B cell (primary cell): ENCODE measurements at regions not wholly inside any gene's neighbourhood (a gene's known extent, or its start where the extent isn't known, plus 50 kb on each side); places are given as distances from the start of the nearest gene placed in this dataset.
A peak's percentile ranks its signal among the peaks of the same experiment; 100 is the strongest.

Experiments used
- ATAC-seq: fragments of 200-7000 bp; cut with Tn5 transposase; one replicate; pipeline ENCODE4 v1.10.0; 2021; ENCODE audit warnings: low read depth, mild to moderate bottlenecking, moderate number of reproducible peaks, moderate library complexity
- CTCF ChIA-PET: fragments of 350-600 bp; sonication (Branson Sonifier 250); formaldehyde crosslinking; loops from one replicate; lab custom pipeline; 2021; ENCODE audit warnings: antibody characterized with exemption, inconsistent platforms; lab: Charles Lee
- POLR2A ChIA-PET: fragments of 350-600 bp; sonication (Branson Sonifier 250); formaldehyde crosslinking; loops from one replicate; lab custom pipeline; 2021; ENCODE audit warnings: antibody characterized with exemption; lab: Charles Lee
- DNase-seq: peaks from one replicate; pipeline ENCODE4 v3.0.0; 2013
- H2AFZ ChIP-seq: 2 replicates; pipeline ENCODE4 v1.6.1; 2012; ENCODE audit warnings: mild to moderate bottlenecking, low read depth, low read length; ENCODE audit not compliant: insufficient read depth, poor library complexity, severe bottlenecking
- H3K27ac ChIP-seq, 2 donors: 1 replicate in 1 of 2; 2 replicates in 1 of 2; pipeline ENCODE4 v1.5.1; 2012 to 2013; ENCODE audit warnings: low read length in 2 of 2, mild to moderate bottlenecking in 2 of 2, moderate library complexity in 1 of 2
- H3K27me3 ChIP-seq, 4 experiments: fragments of 200-600 bp in 1 of 4; sonication (generic) in 1 of 4; replicated peaks in 1 of 4; 1 replicate in 2 of 4; 2 replicates in 2 of 4; pipeline versions ENCODE4 v1.6.1 to v1.7.0; 2013 to 2016; ENCODE audit warnings: low read length in 3 of 4, mild to moderate bottlenecking in 2 of 4, mixed read lengths in 1 of 4, moderate library complexity in 1 of 4; ENCODE audit not compliant: insufficient read depth in 4 of 4, control insufficient read depth in 3 of 4; ENCODE audit errors: control extremely low read depth in 1 of 4
- H3K36me3 ChIP-seq, 2 experiments: replicated peaks in 1 of 2; 1 replicate in 1 of 2; 2 replicates in 1 of 2; pipeline versions ENCODE4 v1.6.1 to v1.7.1; 2013; ENCODE audit warnings: low read length in 1 of 2; ENCODE audit not compliant: insufficient read depth in 2 of 2, control insufficient read depth in 1 of 2; ENCODE audit errors: control extremely low read depth in 1 of 2, extremely low read depth in 1 of 2
- H3K4me1 ChIP-seq, 2 donors: fragments of 200-600 bp in 1 of 2; sonication (generic) in 1 of 2; 1 replicate in 1 of 2; 2 replicates in 1 of 2; pipeline versions ENCODE4 v1.5.1 to v1.6.1; 2013 to 2017; ENCODE audit warnings: low read length in 2 of 2; ENCODE audit not compliant: control insufficient read depth in 2 of 2, insufficient read depth in 2 of 2
- H3K4me2 ChIP-seq: replicated peaks from 2 replicates; pipeline ENCODE3; 2012; ENCODE audit warnings: mild to moderate bottlenecking, low read depth, low read length; ENCODE audit not compliant: poor library complexity, severe bottlenecking
- H3K4me3 ChIP-seq, 5 experiments: fragments of 200-600 bp in 1 of 5; sonication (generic) in 1 of 5; 1 replicate in 3 of 5; 2 replicates in 2 of 5; pipeline versions ENCODE4 v1.5.1 to v1.7.0; 2011 to 2016; ENCODE audit warnings: low read length in 4 of 5, mild to moderate bottlenecking in 4 of 5, low read depth in 2 of 5, control low read depth in 1 of 5, moderate library complexity in 1 of 5; ENCODE audit not compliant: insufficient read depth in 1 of 5; ENCODE audit errors: control extremely low read depth in 1 of 5, extremely low read depth in 1 of 5
- H3K79me2 ChIP-seq: fragments of 200-600 bp; sonication (generic); one replicate; pipeline ENCODE4 v1.6.0; 2016; ENCODE audit warnings: low read length; ENCODE audit not compliant: control insufficient read depth, insufficient read depth
- H3K9ac ChIP-seq: fragments of 200-600 bp; sonication (generic); 2 replicates; pipeline ENCODE4 v1.6.1; 2017; ENCODE audit warnings: mild to moderate bottlenecking, low read length, moderate library complexity
- H3K9me3 ChIP-seq, 3 donors: one replicate each; pipeline versions ENCODE4 v1.6.1 to v1.7.1; 2013; ENCODE audit warnings: low read length in 2 of 3; ENCODE audit not compliant: control insufficient read depth in 2 of 3, insufficient read depth in 1 of 3; ENCODE audit errors: control extremely low read depth in 1 of 3
- H4K20me1 ChIP-seq: 2 replicates; pipeline ENCODE4 v1.6.0; 2012; ENCODE audit warnings: mild to moderate bottlenecking, low read length; ENCODE audit not compliant: insufficient read depth, control insufficient read depth, poor library complexity, severe bottlenecking
- H3K27ac Mint-ChIP-seq: one replicate; pipeline ENCODE4 v1.8.0; 2021; ENCODE audit warnings: mixed read lengths
- H3K27me3 Mint-ChIP-seq: one replicate; pipeline ENCODE4 v1.8.0; 2021; ENCODE audit warnings: mixed read lengths
- H3K4me1 Mint-ChIP-seq: one replicate; pipeline ENCODE4 v1.8.0; 2021; ENCODE audit warnings: mixed read lengths
- H3K4me3 Mint-ChIP-seq: one replicate; pipeline ENCODE4 v1.8.0; 2021; ENCODE audit warnings: mixed read lengths
- H3K9me3 Mint-ChIP-seq: one replicate; pipeline ENCODE4 v1.8.0; 2022; ENCODE audit warnings: mixed read lengths; ENCODE audit not compliant: insufficient read depth
- CTCF ChIP-seq: fragments of 200-600 bp; IDR thresholded peaks from one replicate; pipeline ENCODE4 v1.8.0; 2022; ENCODE audit warnings: antibody characterized with exemption, mild to moderate bottlenecking
- EZH2 ChIP-seq: IDR thresholded peaks from 2 replicates; pipeline ENCODE4 v1.6.1; 2012; ENCODE audit warnings: borderline replicate concordance, low read depth, mild to moderate bottlenecking, moderate library complexity, low read length; ENCODE audit not compliant: insufficient read depth, poor library complexity, severe bottlenecking
- WGBS: methylation state at CpG from one replicate; pipeline ENCODE4 v1.1.5; 2013; ENCODE audit warnings: missing lambda C conversion rate; ENCODE audit not compliant: insufficient coverage; 5-methylcytosine and 5-hydroxymethylcytosine counted together
- intact Hi-C: fragments of 100-400 bp; cut with micrococcal nuclease; formaldehyde crosslinking; loops from one replicate; pipeline ENCODE4 v1.10.0; 2022

GRCh38 chr15:66946578-66947164 lies 118.7 kb upstream of the SMAD3 start:
- 47% methylated on average over 4 of the region's 12 CpGs for WGBS
- CTCF ChIA-PET, result interaction anchor here (0.6 to 13.1 kb wide), 62 partner anchors 8 to 892 kb away, joined by 3 to 256 read pairs (median 5); partner anchors contain the start of gene SMAD3
- Mint-ChIP-seq H3K4me3 (no peak overlapping the region), H3K4me1 (peaks cover 12% of the 10 kb centered on the region), H3K27me3 (peaks cover 5% of the 10 kb centered on the region), H3K27ac (peak overlapping the region; percentile 61), H3K9me3 (peaks cover 2% of the 10 kb centered on the region)
- TF ChIP-seq CTCF (peak; percentile 87), EZH2 (no peak)
- Histone ChIP-seq H3K4me2 (peak overlapping the region; percentile 52), H2AFZ (no peak overlapping the region), H3K4me3 (peak overlapping the region in 1 of 5 experiments; percentile 46), H3K4me1 (peaks cover 3 to 12% of the 10 kb centered on the region in 2 donors), H3K9ac (no peak overlapping the region), H3K27ac (no peak overlapping the region), H4K20me1 (no peaks in the 10 kb centered on the region), H3K9me3 (no peaks in the 10 kb centered on the region), H3K27me3 (no peaks in the 10 kb centered on the region), H3K79me2 (no peaks in the 10 kb centered on the region), H3K36me3 (no peaks in the 10 kb centered on the region)
- POLR2A ChIA-PET, result interaction anchor here (1.0 kb wide), 1 partner anchor 357 kb away, joined by 3 read pairs; no protein-coding TSS in a partner anchor
- DNase-seq (peak; percentile 89), ATAC-seq (peak; percentile 94)
- intact Hi-C loops, result loop anchor here (1.0 to 10.0 kb wide), 5 partner anchors 134 to 487 kb away; no protein-coding TSS in a partner anchor

- WGBS, result 90% methylated on average over 10 of the region's 12 CpGs
- DNase-seq (no peak), ATAC-seq (no peak)
- Histone ChIP-seq H4K20me1 (no peaks in the 10 kb centered on the region), H2AFZ (no peak overlapping the region), H3K4me1 (peaks cover 9 to 16% of the 10 kb centered on the region in 2 donors), H3K36me3 (no peaks in the 10 kb centered on the region), H3K4me3 (no peak overlapping the region), H3K9ac (no peak overlapping the region), H3K27ac (no peak overlapping the region), H3K4me2 (no peak overlapping the region), H3K79me2 (no peaks in the 10 kb centered on the region), H3K27me3 (no peaks in the 10 kb centered on the region), H3K9me3 (no peaks in the 10 kb centered on the region)
- Mint-ChIP-seq H3K27me3 (peaks cover 5% of the 10 kb centered on the region), H3K4me3 (no peak overlapping the region), H3K9me3 (peaks cover 2% of the 10 kb centered on the region), H3K27ac (no peak overlapping the region), H3K4me1 (peaks cover 20% of the 10 kb centered on the region)
- CTCF ChIA-PET, result interaction anchor here (0.9 to 13.1 kb wide), 16 partner anchors 23 to 891 kb away, joined by 3 to 256 read pairs (median 6); partner anchors contain the start of gene SMAD3
- POLR2A ChIA-PET, result no interaction called here
- intact Hi-C loops, result loop anchor here (2.0 to 10.0 kb wide), 3 partner anchors 133 to 257 kb away; no protein-coding TSS in a partner anchor
- TF ChIP-seq EZH2 (no peak), CTCF (no peak)
These were observed 117.9 kb upstream of the SMAD3 start for GRCh38 chr15:66947471-66947870.
